NCI-H446 (cell line): ENCODE measurements at regions not wholly inside any gene's neighbourhood (a gene's known extent, or its start where the extent isn't known, plus 50 kb on each side); places are given as distances from the start of the nearest gene placed in this dataset.

Source experiments
- DNase-seq, 2 experiments: peaks; one replicate each; lab custom pipeline; 2025; lab: John Stamatoyannopoulos, UW

DNA sequence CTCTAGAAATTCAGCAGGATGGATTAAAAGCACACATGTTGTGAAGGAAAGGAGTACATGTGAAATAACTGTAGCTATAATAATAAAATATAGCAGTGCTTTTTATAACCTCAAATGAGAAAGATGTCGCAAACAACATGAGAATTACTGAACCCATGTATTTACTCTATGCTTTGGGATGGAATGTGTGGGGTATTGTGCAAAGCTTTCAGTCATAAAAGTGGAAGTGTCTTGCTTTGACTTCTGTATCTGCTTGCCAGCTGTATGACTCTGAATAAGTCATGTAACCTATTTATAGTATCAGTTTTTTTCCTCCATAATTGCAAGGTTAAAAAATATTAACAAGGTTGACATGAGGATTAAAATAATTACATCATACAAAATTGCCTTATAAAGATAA is 519.3 kb upstream of the CADM2 start:
- DNase-seq: no peak

DNA sequence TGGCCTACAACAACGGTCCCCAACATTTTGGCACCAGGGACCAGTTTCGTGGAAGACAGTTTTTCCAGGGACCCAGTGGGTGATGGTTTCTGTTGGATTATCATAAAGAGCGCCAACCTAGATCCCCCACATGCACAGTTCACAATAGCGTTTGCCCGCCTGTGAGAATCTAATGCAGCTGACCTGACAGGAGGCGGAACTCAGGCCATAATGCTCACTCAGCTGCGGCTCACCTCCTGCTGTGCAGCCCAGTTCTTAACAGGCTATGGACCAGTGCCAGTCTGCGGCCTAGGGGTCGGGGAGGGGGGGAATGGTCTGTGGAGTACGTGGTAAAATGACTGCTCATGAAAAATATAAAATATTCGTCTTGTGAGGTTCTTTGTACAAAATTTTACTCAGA is 518.5 kb upstream of the CADM2 start:
- DNase-seq: no peak

DNA sequence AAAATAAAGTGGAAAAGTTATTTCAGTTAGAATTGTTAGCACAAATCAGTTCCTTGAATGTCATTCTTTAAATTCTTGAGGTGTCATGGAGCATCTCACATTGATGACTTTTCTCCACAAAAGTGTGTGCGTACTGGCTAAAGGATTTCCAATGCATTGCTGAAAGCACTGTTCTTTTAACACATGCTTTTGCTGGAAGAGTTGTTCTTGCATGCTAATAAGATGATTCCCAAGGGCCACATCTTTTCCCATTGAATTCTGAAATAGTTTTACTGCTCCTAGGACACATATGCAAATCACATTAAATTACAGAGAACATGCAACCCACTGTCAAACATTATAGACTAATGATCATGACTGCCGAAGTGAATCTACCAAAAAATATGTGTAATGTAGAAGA is 516.3 kb upstream of the CADM2 start:
- DNase-seq: no peak

DNA sequence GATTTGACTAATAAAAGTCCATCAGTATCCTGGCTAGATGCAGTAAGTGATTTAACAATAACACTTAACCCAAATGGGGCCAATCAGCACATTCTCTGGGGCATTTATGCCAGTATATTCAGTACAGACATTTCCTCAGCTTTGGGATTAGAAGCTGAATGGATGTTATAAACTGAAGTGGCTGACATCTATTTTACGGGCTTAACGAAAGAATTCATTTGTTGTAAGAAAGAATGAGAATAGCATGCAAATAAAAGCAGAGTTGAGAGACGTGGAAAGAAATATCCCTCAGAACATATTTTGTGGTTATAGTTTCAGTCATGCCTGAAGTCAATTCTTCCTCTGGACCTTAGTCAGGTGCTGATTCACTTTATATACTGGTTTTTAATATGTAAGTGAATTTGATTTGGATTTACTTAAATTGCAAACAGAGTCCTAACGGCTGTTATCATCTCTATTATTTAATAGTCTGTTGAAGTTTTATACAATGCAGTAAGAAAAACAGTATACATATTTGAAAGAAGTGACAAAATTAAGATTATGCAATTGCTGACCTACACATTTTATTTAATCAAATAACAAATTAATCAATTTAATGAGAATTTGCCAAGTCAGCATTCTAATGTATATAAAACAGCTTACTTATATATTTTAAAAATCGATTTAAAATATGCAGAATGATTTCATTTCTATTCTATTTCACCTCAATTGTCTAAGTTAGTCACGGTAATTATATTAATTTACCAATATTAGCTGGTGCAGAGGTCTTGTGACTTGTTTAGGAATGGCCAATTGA is 513.9 kb upstream of the CADM2 start:
- no peak for DNase-seq

DNA sequence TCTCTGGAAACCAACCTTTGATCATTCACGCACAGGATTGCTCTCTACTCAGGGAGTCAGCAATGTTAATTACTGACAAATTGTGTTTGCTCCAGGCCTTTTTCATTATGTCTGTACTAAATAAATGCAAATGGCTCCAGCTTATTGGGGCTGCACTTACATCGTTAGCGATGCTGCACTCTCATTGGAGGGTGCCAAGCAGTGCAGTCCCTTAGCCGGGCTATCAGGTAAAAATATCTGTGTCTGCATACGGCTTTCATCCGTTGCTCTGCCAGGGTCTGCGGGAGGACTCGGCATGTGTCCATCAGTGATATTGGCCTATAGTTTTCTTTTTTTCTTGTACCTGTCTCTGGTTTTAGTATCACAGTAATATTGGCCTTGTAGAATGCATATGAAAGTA is 471.5 kb upstream of the CADM2 start:
- DNase-seq: no peak

DNA sequence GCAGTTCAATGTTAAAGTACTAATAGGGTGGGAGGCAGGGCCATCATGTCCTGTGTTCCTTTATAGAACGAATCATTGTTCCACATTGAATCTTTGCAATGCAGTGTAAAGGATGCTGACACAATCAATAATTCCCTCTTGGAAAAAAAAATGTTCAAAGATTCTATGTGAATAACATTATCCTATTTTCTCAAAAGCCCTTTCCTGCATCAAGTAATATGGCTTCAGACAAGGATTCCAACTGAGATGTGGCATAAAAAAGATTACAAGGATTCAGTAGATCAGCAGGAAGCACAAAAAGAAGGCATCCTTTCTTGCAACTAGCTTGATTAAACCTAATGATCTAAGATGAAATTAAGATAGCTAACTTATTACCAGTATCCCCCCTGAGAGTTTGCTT is 454.0 kb upstream of the CADM2 start:
- DNase-seq: no peak

DNA sequence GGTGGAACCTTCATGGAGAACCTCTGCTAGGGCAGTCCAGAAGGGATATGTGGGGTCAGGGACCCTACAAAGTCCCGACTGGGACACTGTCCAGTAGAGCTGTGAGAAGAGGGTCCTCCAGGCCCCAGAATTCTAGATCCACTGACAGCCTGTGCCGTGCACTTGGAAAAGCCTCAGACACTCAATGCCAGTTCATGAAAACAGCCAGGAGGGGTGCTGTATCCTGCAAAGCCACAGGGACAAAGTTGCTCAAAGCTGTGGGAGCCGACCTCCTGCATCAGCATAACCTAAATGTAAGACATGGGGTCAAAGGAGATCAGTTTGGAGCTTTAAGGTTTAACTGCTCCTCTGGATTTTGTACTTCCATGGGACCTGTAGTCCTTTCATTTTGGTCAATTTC is 448.8 kb upstream of the CADM2 start:
- DNase-seq: no peak

DNA sequence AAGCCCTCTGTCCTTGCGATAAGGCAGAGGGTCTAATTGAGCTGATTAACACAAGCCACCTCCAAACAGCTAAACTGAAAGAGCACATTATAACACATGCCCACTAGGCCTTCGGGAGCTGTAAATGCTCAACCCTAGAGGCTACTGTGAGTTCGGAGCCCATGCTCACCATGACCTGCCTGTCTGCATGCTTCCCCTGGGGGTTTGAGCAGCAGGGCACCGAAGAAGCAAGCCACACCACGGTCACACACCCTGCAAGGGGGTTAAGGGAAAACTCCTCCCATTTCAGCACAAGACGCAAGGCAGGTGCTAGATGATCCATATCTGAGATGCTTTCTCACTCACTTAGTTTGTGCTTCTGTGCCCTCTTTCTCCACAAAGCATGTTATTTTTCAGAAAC is 435.9 kb upstream of the CADM2 start:
- DNase-seq: no peak

DNA sequence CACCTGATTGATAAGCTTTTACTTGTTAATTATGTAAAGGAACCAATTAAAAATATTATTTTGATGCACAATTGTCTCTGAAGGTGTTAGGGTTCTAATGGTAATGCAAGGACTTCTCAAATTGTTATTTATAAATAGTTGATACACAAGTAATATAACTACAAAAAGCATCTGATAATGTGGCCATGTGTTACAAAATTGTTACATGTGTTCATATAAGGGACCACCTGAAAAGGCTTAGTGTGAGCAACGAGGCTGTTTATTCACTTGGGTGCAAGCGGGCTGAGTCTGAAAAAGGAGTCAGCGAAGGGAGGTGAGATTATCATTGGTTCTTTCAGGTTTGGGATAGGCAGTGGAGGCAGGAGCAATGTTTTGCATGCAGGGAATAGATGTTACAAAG is 421.9 kb upstream of the CADM2 start:
- no peak for DNase-seq

DNA sequence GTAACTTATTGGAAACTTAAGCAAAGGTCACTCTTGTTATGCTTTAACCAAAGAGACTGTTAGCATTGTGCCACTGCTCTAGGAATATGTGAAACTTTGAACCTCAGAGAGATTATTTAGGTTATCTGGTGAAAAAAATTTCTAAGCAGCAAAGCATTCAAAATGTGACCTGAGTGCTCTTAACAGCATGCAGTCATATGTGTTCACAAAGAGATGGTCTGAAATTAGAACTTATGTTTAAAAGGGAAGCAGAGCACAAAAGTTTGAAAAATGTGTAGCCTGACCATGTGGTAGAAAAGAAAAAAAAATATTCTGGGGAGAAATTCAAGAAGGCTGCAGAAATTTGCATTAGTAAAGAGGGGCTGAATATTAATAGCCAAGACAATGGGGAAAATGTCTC is 420.2 kb upstream of the CADM2 start:
- no peak for DNase-seq

DNA sequence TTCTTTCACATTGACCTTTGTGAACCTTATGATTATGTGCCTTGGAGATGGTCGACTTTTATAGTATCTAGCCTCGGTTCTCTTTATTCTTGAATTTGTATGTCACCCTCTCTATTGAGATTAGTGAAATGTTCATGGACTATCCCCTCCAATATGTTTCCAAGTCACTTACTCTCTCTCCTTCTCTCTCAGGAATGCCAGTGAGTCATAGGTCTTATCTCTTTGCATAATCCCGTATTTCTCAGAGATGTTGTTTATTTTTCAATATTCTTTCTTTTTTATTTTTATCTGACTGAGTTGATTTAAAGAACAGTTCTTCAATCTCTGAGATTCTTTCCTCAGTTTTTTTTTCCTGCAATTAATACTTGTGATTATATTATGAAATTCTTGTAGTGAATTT is 411.6 kb upstream of the CADM2 start:
- DNase-seq: no peak

DNA sequence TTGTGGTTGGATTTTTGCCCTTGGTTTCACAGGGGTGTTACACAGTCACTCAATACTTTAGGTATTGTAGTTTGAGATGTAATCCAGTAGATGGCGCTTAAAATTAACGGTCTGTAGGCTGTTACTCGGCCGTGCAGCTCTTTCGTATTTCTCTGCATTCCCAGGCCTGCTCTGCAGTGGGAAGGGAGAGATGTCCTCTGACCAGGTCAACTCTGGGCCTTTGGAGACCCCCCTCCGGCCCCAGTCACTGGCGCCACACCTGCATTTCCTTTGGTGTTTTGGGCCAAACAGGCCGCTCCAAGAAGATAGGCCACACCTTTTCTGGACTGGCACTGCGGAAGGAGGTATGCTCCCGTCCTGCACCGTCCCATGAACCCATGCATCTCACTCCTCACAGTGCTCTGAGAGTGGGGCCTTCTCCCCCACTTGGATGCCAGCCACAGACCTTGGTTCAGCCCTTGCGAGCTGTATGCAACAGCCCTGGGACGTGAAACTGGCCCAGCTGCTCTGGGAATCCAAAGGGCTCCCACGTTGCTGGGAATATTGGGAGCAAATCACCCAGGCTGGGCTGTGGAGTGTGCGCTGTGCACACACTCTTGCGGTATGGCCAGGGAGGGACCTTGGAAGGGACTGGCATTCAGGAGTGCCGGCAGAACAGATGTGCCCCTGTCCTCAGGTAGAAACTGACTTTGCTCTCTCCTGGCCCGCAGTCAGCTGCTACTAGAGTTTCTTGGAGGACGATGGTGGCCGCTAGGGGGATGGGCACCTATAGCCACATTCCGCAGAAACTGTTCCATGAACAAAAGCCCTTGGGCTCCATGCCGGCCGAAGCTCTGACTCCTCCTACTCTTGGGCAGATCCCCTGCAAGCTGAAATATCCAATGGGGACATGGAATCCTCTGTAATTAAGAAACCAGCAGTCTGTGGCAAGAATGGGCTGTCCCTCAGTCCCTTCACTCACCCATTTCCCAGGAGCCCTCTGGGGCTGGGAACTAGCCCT is 410.5 kb upstream of the CADM2 start:
- peak in 1 of 2 experiments; percentile 31 for DNase-seq

DNA sequence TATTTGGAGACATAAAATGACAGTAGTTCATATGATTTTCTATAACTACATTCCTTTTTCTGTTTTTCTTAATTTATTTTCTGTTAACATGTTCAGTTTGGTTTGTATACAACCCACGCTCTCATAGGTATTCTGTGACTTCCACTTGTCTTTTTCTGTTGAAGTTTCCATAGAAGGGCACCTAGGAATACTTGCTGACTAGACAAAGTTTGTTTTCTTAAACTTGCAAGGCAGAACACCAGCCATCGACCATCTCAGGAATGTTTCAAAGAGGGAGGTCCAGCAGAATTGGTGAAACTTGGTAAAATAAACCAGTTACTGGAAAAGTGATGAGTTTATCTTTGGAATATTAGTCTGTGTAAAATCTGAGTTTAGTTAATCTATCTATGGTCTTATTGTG is 403.2 kb upstream of the CADM2 start:
- DNase-seq: no peak

DNA sequence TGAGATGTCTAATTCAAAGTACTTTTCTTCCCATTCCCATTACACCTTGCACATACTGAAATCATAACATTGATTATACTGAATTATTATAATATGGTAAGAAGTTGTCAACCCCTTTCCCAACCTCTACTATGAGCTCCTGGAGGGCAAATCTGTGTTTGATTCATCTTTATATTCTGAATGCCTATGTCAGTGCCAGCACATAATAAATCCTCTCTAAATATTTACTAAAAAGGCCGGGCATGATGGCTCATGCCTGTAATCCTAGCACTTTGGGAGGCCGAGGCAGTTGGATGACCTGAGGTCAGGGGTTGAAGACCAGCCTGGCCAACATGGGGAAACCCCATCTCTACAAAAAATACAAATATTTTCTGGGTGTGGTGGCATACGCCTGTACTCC is 392.5 kb upstream of the CADM2 start:
- DNase-seq: no peak

DNA sequence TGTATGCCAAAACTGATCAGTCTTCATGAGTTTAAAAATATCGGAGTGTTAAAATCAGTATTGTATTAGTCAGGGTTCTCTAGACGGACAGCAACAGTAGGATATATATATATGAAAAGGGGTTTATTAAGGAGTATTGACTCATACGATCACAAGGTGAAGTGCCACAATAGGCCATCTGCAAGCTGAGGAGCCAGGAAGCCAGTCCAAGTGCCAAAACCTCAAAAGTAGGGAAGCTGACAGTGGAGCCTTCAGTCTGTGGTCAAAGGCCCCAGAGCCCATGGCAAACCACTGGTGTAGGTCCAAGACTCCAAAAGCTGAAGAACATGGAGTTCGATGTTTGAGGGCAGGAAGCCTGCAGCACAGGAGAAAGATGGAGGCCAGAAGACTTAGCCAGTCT is 391.0 kb upstream of the CADM2 start:
- no peak for DNase-seq

DNA sequence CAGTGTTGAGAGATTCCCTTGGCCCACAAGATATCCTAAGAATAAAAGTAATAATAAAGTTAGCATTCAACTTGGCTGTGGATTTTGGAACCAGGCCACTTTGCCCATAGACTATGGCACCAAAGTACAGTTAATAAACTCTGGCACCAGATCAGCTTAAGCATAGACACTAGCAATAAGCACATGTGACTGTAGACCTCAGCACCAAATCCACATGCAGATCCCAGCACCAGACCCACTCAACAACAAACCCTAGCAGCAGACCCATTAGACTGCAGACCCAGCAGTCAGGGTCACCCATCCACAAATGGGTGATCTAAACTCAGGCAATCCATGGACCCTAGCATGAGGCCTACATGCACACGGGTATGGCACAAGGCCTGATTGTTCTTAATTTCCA is 384.8 kb upstream of the CADM2 start:
- DNase-seq: no peak

DNA sequence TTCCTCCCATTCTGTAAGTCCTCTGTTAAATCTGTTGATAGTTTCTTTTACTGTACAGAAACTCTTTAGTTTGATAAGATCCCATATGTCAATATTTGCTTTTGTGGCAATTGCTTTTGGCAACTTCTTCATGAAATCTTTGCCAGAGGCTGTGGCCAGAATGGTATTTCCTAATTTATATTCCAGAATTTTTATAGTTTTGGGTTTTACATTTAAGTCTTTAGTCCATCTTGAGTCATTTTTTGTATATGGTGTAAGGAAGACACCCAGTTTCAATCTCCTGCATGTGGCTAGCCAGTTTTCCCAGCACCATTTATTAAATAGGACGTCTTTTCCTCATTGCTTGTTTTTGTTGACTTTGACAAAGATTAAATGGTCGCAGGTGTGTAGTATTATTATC is 372.4 kb upstream of the CADM2 start:
- DNase-seq: no peak

DNA sequence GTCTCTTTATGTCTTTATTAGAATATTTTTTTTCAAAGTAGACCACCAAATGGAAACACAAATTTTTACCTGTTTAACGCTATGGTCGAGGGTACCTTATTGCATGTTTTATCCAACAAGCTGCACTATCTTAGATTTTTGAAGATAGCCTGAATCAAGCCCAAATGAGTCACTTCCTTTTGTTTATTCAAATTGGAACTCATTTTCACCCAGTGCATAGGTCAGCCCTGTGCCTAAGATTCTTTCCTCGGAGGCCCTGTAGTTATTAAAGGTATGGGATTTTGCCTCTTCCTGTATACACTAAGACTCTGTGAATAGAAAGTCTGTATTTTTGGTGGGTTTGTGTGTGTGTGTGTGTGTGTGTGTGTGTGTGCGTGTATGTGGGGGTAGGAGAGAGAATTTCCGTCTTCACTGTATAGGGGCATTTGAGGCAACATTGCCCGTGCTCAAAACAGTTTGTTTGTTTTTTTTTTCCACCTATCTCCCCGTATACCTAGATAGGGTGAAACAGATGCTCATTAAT is 358.0 kb upstream of the CADM2 start:
- no peak for DNase-seq

DNA sequence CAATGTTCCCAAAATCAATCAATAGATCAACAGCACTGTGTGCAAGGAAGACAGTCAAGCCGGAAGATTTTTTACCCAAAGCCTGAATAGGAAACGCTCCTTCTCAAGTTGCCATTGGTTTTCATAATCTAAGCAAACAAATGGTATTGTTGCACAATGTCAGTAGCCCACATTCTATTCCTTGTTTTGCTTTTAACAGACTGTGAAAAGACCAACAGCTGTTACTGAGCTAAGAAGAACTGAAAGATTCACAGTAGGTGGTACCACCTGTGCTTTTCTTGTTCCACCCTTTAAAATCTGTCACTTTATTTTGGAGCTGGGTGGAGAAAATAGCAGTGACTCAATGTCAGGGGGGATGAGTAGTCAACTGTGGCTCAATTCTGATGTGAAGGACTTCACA is 357.5 kb upstream of the CADM2 start:
- peak in 1 of 2 experiments; percentile 43 for DNase-seq

DNA sequence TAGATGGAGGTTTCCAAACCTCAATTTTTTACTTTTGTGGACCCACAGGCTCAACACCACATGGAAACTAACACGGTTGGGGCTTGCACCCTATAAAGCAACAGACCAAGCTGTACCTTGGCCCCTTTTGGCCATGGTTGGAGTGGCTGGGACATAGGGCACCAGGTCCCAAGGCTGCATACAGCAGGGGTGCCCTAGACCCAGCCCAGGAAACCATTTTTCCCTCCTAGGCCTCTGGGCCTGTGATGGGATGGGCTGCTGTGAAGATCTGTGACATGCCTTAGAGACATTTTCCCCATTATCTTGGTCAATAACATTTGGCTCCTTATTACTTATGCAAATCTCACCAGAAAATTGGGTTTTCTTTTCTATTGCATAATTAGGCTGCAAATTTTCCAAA is 337.0 kb upstream of the CADM2 start:
- DNase-seq: no peak

DNA sequence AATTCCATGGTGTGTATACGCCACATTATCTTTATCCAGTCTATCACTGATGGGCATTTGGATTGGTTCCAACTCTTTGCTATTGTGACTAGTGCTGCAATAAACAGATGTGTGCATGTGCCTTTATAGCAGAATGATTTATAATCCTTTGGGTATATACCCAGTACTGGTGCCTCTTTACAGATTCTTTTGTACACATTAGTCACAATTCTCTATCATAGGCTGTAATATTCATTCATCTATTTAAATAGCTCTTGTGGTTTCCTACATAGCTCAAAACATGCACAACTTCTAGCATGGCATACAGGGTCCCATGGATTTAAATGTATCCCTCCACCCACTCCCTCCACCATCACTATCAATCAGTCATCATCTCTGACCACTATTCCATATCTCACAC is 324.1 kb upstream of the CADM2 start:
- DNase-seq: no peak

DNA sequence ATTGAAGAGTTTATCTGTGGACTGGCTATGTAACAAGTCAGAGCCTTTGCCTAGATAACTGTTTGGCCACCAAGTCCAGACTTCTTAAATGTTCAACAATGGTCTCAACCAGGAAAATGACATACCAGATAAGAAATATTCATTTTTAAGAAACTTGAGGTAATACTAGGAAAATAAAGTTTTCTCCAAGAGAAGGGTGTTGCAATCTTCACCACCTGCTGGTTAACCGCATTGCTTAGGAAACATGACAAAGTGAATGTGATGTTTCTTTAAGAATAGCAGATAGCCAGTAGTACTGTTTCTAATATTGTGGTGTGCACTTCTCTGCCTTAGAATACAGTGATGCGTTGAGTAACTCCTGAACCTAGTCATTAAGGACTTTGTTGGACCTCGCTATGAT is 321.5 kb upstream of the CADM2 start:
- DNase-seq: no peak

DNA sequence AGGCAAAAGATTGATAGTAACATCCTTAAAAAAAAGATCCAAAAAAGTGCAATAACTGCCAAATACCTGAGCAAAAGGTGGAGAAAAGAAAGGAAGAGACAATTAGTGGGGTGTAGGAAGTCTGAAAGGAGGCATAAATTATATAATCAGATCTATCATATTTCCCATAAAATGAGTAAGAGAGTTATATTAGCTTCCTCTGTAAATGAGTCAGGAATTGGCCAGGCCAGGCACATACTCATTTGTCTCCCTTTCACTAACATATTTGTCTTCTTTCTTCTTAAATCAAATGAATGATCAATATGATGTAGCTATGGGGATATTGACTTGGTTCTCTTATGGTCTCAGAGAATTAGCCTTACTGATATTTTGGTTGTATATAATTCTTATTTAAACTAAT is 292.3 kb upstream of the CADM2 start:
- no peak for DNase-seq
